AG04449 (cell line): ENCODE measurements at regions not wholly inside any gene's neighbourhood (a gene's known extent, or its start where the extent isn't known, plus 50 kb on each side); places are given as distances from the start of the nearest gene placed in this dataset.

ENCODE experiments used
- CTCF ChIA-PET: fragments of 350-600 bp; formaldehyde crosslinking; extraction: SDS; loops from one replicate; lab custom pipeline; 2021; ENCODE audit warnings: antibody characterized with exemption; lab: Yijun Ruan, JAX
- POLR2A ChIA-PET: fragments of 400-600, 350-600 bp; formaldehyde crosslinking; extraction: SDS; loops from one replicate; lab custom pipeline; 2020; ENCODE audit warnings: antibody characterized with exemption, inconsistent platforms; lab: Yijun Ruan, JAX
- DNase-seq: peaks from one replicate; pipeline ENCODE4 v3.0.0-alpha.2; 2010; ENCODE audit warnings: low read depth, low spot score
- H3K4me3 ChIP-seq: 2 replicates; pipeline ENCODE4 v1.5.1; 2011; ENCODE audit warnings: low read depth, mild to moderate bottlenecking, control low read depth, low read length
- TF ChIP-seq, protein P1 (sequence below): IDR thresholded peaks from one replicate; pipeline ENCODE4 v1.5.1; 2011; ENCODE audit warnings: mild to moderate bottlenecking, moderate library complexity, low read length, control low read depth, inconsistent platforms; ENCODE audit not compliant: insufficient read depth; ENCODE audit errors: missing control alignments

DNA sequence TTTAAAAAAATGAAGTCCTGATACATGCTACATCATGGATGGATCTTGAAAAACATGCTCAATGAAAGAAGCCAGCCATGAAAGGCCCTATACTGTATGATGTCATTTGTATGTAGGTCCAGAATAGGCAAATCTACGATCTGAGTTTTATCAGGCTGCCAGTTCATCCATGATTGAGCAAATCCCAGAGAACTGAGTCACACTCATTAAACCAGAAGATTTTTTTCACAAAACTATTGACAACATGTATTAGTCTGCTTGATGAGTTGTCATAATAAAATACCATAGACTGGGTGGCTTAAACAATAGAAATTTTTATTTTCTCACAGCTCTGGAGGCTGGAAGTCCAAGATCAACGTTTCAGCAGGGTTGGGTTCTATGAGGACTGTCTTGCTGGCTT, 130.7 kb downstream of the MREG start:
- ChIA-PET CTCF (interaction anchor here (2.1 to 2.7 kb wide), 2 partner anchors 11 to 55 kb away, joined by 5 to 14 read pairs; no protein-coding TSS in a partner anchor), POLR2A (no interaction called here)
- no peak for DNase-seq
- H3K4me3 ChIP-seq = no peak overlapping the region
- TF ChIP-seq, protein P1, sequence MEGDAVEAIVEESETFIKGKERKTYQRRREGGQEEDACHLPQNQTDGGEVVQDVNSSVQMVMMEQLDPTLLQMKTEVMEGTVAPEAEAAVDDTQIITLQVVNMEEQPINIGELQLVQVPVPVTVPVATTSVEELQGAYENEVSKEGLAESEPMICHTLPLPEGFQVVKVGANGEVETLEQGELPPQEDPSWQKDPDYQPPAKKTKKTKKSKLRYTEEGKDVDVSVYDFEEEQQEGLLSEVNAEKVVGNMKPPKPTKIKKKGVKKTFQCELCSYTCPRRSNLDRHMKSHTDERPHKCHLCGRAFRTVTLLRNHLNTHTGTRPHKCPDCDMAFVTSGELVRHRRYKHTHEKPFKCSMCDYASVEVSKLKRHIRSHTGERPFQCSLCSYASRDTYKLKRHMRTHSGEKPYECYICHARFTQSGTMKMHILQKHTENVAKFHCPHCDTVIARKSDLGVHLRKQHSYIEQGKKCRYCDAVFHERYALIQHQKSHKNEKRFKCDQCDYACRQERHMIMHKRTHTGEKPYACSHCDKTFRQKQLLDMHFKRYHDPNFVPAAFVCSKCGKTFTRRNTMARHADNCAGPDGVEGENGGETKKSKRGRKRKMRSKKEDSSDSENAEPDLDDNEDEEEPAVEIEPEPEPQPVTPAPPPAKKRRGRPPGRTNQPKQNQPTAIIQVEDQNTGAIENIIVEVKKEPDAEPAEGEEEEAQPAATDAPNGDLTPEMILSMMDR = no peak

DNA sequence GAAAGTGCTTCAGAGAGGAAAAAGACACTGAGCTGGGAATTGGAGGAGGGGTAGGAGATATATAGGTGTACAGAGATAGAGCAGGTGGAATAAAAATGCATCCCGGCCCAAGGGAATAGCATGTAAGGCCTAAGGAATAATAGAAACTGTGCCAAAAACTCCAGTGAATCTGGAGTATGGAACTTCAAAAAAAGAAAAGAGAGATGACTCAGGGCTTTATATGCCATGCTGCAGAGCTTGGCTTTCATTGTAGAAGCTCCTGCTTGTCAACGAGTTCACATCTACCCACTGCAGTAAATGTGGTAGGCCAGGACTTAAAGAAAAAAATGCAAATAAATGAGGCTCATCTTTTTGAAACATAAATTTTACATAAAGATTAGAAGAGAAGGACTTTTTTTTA, 131.8 kb downstream of the MREG start:
- DNase-seq = no peak
- ChIA-PET CTCF (interaction anchor here (2.1 to 2.7 kb wide), 2 partner anchors 10 to 54 kb away, joined by 5 to 14 read pairs; no protein-coding TSS in a partner anchor), POLR2A (interaction anchor here (0.6 to 0.8 kb wide), 2 partner anchors 12 to 467 kb away, joined by 3 read pairs; no protein-coding TSS in a partner anchor)
- H3K4me3 ChIP-seq = no peak overlapping the region
- TF ChIP-seq, protein P1 = no peak

DNA sequence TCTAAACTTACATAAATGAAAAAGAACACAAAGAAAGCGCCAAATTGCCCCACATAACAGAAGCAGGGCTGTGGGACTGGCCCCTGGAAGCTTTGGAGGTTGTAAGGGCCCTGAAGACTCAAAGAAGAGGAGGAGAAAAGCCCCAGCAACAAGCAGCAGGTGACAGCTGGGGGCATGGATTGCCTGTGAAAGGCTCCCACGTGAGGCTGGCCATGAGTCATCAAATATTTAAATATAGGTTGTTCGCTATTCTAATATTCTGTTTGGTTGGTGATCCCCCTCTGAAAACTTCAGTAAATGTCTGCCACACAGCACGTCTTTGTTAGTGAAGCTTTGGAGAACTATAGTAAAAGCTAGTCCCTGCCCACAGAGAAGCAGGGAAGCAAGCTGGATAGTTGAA, 132.4 kb downstream of the MREG start:
- ChIA-PET CTCF (interaction anchor here (2.7 kb wide), 1 partner anchor 10 kb away, joined by 14 read pairs; no protein-coding TSS in a partner anchor), POLR2A (interaction anchor here (0.6 to 0.8 kb wide), 2 partner anchors 12 to 466 kb away, joined by 3 read pairs; no protein-coding TSS in a partner anchor)
- no peak overlapping the region for H3K4me3 ChIP-seq
- DNase-seq = no peak
- TF ChIP-seq, protein P1 = no peak

DNA sequence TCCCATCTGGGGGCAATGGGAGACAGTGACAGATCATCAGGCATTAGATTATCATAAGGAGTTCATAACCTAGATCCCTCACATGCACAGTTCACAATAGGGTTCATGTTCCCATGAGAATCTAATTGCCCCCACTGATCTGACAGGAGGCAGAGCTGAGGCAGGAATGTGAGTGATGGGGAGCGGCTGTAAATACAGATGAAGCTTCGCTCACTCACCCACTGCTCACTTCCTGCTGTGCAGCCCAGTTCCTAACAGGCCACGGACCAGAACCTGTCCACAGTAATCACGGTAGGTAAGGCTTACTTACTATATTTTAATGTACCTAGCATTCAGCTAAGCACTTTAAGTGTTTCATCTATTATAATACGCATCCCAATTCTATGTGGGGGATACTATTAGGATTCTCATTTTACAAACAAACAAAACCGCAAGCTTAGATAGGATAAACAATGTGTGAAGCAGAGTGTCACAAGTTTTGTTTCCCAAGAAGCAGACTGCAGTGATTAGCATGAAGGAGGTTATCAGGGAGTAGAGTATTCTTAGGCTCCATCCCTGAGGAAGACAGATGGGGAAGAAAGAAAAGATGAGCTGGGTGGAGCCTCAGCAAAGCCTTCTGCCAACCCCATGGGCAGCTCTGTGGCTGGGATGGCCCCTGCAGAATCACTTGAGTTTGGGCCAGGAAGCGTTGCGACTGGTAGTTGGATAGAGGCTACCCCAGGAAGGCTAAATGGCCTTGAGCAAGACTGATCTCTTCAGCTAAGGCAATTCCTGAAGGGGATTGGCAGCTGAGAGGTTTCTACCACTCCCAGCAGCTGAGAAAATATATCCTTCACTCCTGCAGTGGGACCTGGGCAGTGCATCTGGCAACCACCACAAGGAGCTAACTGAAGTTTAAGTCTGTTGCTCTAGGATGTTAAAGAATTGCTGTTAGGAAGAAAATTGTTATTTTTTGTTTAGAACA, 133.1 kb downstream of the MREG start:
- TF ChIP-seq, protein P1 = no peak
- CTCF ChIA-PET = interaction anchor here (1.4 to 2.7 kb wide), 3 partner anchors 9 to 19 kb away, joined by 5 to 14 read pairs (median 8); no protein-coding TSS in a partner anchor
- POLR2A ChIA-PET = interaction anchor here (0.5 to 0.7 kb wide), 2 partner anchors 9 to 186 kb away, joined by 3 read pairs; no protein-coding TSS in a partner anchor
- no peak for DNase-seq
- no peak overlapping the region for H3K4me3 ChIP-seq

DNA sequence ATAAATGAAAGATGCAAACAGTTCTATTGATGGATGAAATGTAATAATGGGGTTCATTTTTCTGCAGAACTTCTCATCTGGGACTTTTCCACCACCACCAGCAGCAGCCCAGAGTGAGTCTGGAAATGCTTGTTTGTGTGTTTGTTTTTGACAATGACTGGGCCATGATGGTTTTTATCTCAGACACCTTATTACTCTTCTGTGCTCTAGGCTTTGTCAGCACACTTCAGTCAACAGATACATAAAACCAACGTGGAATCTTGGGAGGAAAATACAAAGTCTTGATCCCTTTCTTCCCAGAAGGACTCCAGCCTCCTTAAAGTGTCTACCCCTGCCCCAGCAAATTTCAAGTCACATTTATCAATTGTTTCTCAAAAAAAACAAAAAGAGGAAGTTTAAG, 134.0 kb downstream of the MREG start:
- no peak overlapping the region for H3K4me3 ChIP-seq
- TF ChIP-seq, protein P1 = no peak
- ChIA-PET CTCF (interaction anchor here (1.4 to 1.9 kb wide), 2 partner anchors 14 to 20 kb away, joined by 5 to 8 read pairs; no protein-coding TSS in a partner anchor), POLR2A (interaction anchor here (0.5 kb wide), 1 partner anchor 8 kb away, joined by 3 read pairs; no protein-coding TSS in a partner anchor)
- DNase-seq = no peak
